Esophagus squamous epithelium (tissue), 4 donors: ENCODE measurements at regions not wholly inside any gene's neighbourhood (a gene's known extent, or its start where the extent isn't known, plus 50 kb on each side); places are given as distances from the start of the nearest gene placed in this dataset.

Experiments used
- CTCF ChIP-seq, 6 experiments: fragments of 450-650 bp in 4 of 6; fragments of 200-600 bp in 2 of 6; sonication (generic) in 2 of 6; IDR thresholded peaks; one replicate each; pipeline ENCODE4 v1.5.1; 2016 to 2019; ENCODE audit warnings: antibody characterized with exemption in 6 of 6, mild to moderate bottlenecking in 4 of 6, moderate library complexity in 4 of 6
- POLR2A ChIP-seq, 4 donors: fragments of 450-650 bp; IDR thresholded peaks; one replicate each; pipeline ENCODE4 v1.6.1; 2017; ENCODE audit warnings: antibody characterized with exemption in 4 of 4, mild to moderate bottlenecking in 4 of 4, moderate library complexity in 3 of 4

DNA sequence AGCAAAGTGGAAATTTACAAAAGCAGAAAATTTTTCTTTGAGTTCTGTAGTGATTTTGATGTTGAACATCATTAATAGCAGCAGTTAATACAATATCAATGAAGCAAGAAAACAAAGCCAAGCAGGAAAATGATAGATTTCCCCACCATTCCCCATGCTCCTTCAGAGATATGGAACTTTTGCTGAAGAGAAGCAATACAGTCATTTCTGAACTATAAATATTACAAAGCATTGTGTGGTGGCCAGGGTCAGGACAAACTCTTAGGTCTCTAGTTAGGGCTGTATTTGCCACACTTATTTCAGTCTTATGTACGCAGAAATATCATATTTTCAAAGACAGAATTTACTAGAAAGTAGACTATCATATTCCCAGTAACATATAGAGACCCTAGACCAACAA, 88.8 kb upstream of the P3H2 start:
- TF ChIP-seq CTCF (IDR thresholded peaks at IDR 0.05) (no peak), POLR2A (IDR thresholded peaks at IDR 0.05) (no peak)
